GM23248 (cell line): ENCODE measurements at regions not wholly inside any gene's neighbourhood (a gene's known extent, or its start where the extent isn't known, plus 50 kb on each side); places are given as distances from the start of the nearest gene placed in this dataset.

ENCODE experiments used
- DNase-seq: peaks from one replicate; pipeline ENCODE4 v3.0.0-alpha.2; 2015
- H2AFZ ChIP-seq: fragments of 200-600 bp; sonication (generic); 2 replicates; pipeline ENCODE4 v1.6.1; 2016; ENCODE audit warnings: antibody characterized with exemption
- H3F3A ChIP-seq: fragments of 200-600 bp; sonication (generic); 2 replicates; pipeline ENCODE4 v1.6.1; 2016; ENCODE audit warnings: mild to moderate bottlenecking, antibody characterized with exemption, mixed run types; ENCODE audit not compliant: insufficient read depth
- H3K27ac ChIP-seq: fragments of 200-600 bp; sonication (generic); 2 replicates; pipeline ENCODE4 v1.5.1; 2016; ENCODE audit warnings: mild to moderate bottlenecking
- H3K27me3 ChIP-seq: fragments of 200-600 bp; sonication (generic); replicated peaks from 2 replicates; pipeline ENCODE4 v1.6.1; 2016; ENCODE audit warnings: mild to moderate bottlenecking; ENCODE audit not compliant: insufficient read depth
- H3K36me3 ChIP-seq: fragments of 200-600 bp; sonication (generic); 2 replicates; pipeline ENCODE4 v1.6.1; 2016; ENCODE audit warnings: low read depth, mild to moderate bottlenecking
- H3K4me1 ChIP-seq: fragments of 200-600 bp; sonication (generic); 2 replicates; pipeline ENCODE4 v1.6.1; 2016; ENCODE audit warnings: mild to moderate bottlenecking; ENCODE audit not compliant: insufficient read depth
- H3K4me2 ChIP-seq: fragments of 200-600 bp; sonication (generic); one replicate; pipeline ENCODE4 v1.6.1; 2016; ENCODE audit warnings: mild to moderate bottlenecking; ENCODE audit not compliant: unreplicated experiment
- H3K4me3 ChIP-seq: fragments of 200-600 bp; sonication (generic); 2 replicates; pipeline ENCODE4 v1.5.1; 2016; ENCODE audit warnings: mild to moderate bottlenecking
- H3K79me2 ChIP-seq: fragments of 200-600 bp; sonication (generic); 2 replicates; pipeline ENCODE4 v1.6.1; 2016; ENCODE audit warnings: mild to moderate bottlenecking; ENCODE audit not compliant: insufficient read depth
- H3K9ac ChIP-seq: fragments of 200-600 bp; sonication (generic); 2 replicates; pipeline ENCODE4 v1.6.1; 2016; ENCODE audit warnings: mild to moderate bottlenecking
- H3K9me2 ChIP-seq: fragments of 200-600 bp; sonication (generic); 2 replicates; pipeline ENCODE4 v1.6.1; 2016; ENCODE audit warnings: mixed run types, mild to moderate bottlenecking, moderate library complexity; ENCODE audit not compliant: insufficient read depth
- H3K9me3 ChIP-seq: fragments of 200-600 bp; sonication (generic); one replicate; pipeline ENCODE4 v1.6.1; 2017; ENCODE audit warnings: low read depth
- H4K20me1 ChIP-seq: fragments of 200-600 bp; sonication (generic); 2 replicates; pipeline ENCODE4 v1.6.0; 2016; ENCODE audit not compliant: insufficient read depth
- EZH2 ChIP-seq: fragments of 200-600 bp; sonication (generic); IDR thresholded peaks from 2 replicates; pipeline ENCODE4 v1.6.1; 2018; ENCODE audit warnings: antibody characterized with exemption, mild to moderate bottlenecking; ENCODE audit not compliant: insufficient read depth, poor library complexity, severe bottlenecking
- EZH2phosphoT487 ChIP-seq: fragments of 200-600 bp; sonication (generic); IDR thresholded peaks from 2 replicates; pipeline ENCODE4 v1.6.1; 2018; ENCODE audit warnings: antibody characterized with exemption, moderate library complexity, mild to moderate bottlenecking, low read depth; ENCODE audit not compliant: insufficient read depth
- WGBS, 2 experiments: methylation state at CpG; one replicate each; pipeline ENCODE4 v1.1.6; 2015 to 2017; ENCODE audit warnings: low lambda C conversion rate in 2 of 2, low coverage in 1 of 2; ENCODE audit errors: missing lambda C conversion rate in 2 of 2; 5-methylcytosine and 5-hydroxymethylcytosine counted together
- in situ Hi-C: fragments of 300-500 bp; cut with MboI; formaldehyde crosslinking; loops from 2 replicates; pipeline ENCODE4 v1.15.0; 2020

DNA sequence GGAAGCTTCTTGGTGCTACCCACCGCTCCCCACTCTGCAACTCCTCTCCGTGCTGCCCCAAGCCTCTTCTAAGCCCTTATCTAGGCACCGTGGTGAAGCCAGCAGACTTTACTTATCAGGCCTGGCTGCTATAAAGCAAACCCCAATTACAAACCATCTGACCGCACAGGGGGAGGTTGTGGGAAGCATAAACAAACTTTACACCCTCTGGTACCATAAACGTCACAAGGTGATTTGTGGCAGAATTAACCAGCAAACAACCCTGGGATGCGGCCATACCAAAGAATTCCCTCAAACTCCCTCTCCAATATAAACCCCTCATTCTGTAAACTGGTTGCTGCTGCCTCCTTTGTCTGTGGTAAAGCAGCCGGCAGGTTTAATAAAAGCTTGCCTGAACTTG, 55.2 kb downstream of the MAGEC2 start:
- Histone ChIP-seq H3K9ac (no peak overlapping the region), H3K9me3 (no peaks in the 10 kb centered on the region), H3K4me3 (no peak overlapping the region), H3K27me3 (no peaks in the 10 kb centered on the region), H3F3A (no peaks in the 10 kb centered on the region), H3K27ac (no peak overlapping the region), H2AFZ (no peak overlapping the region), H3K9me2 (no peaks in the 10 kb centered on the region), H4K20me1 (no peaks in the 10 kb centered on the region), H3K79me2 (no peaks in the 10 kb centered on the region), H3K4me2 (no peak overlapping the region), H3K4me1 (no peaks in the 10 kb centered on the region), H3K36me3 (no peaks in the 10 kb centered on the region)
- in situ Hi-C loops: no loop called here
- no peak for DNase-seq
- no peak for TF ChIP-seq EZH2
- TF ChIP-seq EZH2phosphoT487: no peak
- 3 to 6% methylated on average over 4 to 7 of the region's 7 CpGs for WGBS, 2 experiments

DNA sequence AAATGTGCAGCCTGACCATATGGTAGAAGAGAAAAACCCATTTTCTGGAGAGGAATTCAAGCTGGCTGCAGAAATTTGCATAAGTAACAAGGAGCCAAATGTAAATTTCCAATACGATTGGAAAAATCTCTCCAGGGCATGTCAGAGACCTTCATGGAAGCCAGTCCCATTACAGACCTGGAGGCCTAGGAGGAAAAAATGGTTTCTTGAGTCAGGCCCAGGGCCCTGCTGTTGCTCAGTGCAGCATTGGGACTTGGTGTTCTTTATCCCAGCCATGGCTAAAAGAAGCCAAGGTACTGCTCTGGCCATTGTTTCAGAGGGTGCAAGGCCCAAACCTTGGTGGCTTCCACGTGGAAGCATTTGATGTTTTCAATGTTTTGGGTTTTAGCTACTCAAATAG, 70.6 kb downstream of the MAGEC2 start:
- no peaks in the 10 kb centered on the region for H3K27me3 ChIP-seq
- H4K20me1 ChIP-seq: no peaks in the 10 kb centered on the region
- in situ Hi-C loops: no loop called here
- no peak overlapping the region for H3K9ac ChIP-seq
- H3K9me3 ChIP-seq: no peaks in the 10 kb centered on the region
- DNase-seq: no peak
- H3K36me3 ChIP-seq: no peaks in the 10 kb centered on the region
- WGBS, 2 experiments: 4 to 13% methylated on average over 2 of the region's 2 CpGs
- H3K4me1 ChIP-seq: no peaks in the 10 kb centered on the region
- TF ChIP-seq EZH2phosphoT487 (no peak), EZH2 (no peak)
- H3K4me2 ChIP-seq: no peak overlapping the region
- H3F3A ChIP-seq: no peaks in the 10 kb centered on the region
- no peak overlapping the region for H2AFZ ChIP-seq
- H3K27ac ChIP-seq: no peak overlapping the region
- no peaks in the 10 kb centered on the region for H3K9me2 ChIP-seq
- no peak overlapping the region for H3K4me3 ChIP-seq
- H3K79me2 ChIP-seq: no peaks in the 10 kb centered on the region

DNA sequence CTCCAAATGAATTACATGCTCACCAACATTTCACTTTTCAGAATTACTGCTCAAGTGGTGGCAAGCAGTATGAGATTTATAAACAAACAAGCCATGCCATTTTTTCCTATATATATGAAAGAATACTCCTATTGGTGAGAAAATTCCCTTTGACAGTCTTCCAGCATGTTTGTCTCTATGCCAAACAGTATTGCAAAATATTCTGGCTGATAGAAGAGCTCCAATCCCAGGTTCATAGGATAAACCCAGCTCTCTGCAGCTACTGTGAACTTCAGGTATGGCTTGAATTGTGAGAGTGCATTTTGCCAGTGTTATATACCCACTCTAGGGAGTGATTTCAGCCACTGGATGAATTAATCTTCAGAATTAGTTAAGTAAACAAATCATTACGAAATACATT, 108.8 kb downstream of the MAGEC2 start:
- TF ChIP-seq EZH2phosphoT487 (no peak), EZH2 (no peak)
- no peak overlapping the region for H3K4me2 ChIP-seq
- no peak overlapping the region for H3K27ac ChIP-seq
- no peak overlapping the region for H3K4me3 ChIP-seq
- H2AFZ ChIP-seq: no peak overlapping the region
- H3F3A ChIP-seq: no peaks in the 10 kb centered on the region
- no peak overlapping the region for H3K9ac ChIP-seq
- H3K36me3 ChIP-seq: no peaks in the 10 kb centered on the region
- 0% methylated on average over 1 of the region's 1 CpG for WGBS, 2 experiments
- in situ Hi-C loops: no loop called here
- H3K27me3 ChIP-seq: no peaks in the 10 kb centered on the region
- no peaks in the 10 kb centered on the region for H3K79me2 ChIP-seq
- no peaks in the 10 kb centered on the region for H3K4me1 ChIP-seq
- H4K20me1 ChIP-seq: no peaks in the 10 kb centered on the region
- DNase-seq: no peak
- H3K9me3 ChIP-seq: no peaks in the 10 kb centered on the region
- H3K9me2 ChIP-seq: no peaks in the 10 kb centered on the region

DNA sequence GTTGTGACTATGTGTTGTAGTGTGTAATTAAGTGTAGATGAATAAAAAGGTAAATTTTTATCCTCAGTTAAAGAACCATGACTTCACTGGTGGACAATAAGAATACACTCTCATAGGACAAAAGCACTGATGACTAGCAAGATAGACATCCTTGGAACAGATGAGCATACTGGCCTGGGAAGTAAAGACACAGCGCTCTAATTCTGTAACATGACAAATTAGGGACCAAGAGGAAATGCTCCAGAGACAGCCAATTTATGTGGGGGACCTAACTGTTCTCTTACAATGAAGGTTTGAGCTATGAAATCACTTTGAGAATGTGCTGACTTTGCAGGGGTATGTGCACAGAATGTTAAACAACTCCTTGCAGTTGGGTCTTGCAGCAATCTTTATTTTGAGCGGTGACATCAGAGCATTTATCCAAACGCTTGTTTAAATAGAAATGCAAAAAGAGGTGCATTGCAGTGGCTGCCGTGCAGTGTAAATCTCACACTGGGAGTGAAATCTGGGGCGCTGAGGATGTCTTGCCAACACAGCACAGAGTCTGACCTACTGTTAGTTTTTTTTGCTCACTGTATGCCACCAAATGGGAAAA, 109.3 kb downstream of the MAGEC2 start:
- Histone ChIP-seq H3K4me2 (no peak overlapping the region), H3K4me3 (no peak overlapping the region), H2AFZ (no peak overlapping the region), H3K4me1 (no peaks in the 10 kb centered on the region), H4K20me1 (no peaks in the 10 kb centered on the region), H3K36me3 (no peaks in the 10 kb centered on the region), H3K79me2 (no peaks in the 10 kb centered on the region), H3K9me2 (no peaks in the 10 kb centered on the region), H3K27me3 (no peaks in the 10 kb centered on the region), H3K9me3 (no peaks in the 10 kb centered on the region), H3K27ac (no peak overlapping the region), H3K9ac (no peak overlapping the region), H3F3A (no peaks in the 10 kb centered on the region)
- 2 to 4% methylated on average over 4 to 5 of the region's 5 CpGs for WGBS, 2 experiments
- in situ Hi-C loops: no loop called here
- DNase-seq: no peak
- no peak for TF ChIP-seq EZH2

DNA sequence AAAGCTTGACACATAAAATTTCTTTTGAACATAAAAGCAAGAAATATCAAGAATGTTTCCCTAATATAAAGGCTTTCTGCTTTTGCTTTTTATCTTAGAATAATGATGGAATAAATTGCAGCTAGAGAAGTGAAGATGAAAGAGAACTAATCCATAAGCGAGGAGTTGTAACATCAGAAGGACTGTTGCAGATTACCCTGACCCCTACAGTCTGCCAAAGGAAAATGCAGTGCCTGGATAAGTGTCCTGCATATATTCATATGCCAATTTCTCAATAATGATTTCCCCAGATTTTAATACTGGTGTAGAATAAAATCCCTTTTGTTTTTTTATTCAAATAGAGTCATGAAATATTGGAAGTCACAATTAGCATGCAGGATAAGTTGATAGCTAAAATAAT, 115.9 kb downstream of the MAGEC2 start:
- Histone ChIP-seq H3K27ac (no peak overlapping the region), H4K20me1 (no peaks in the 10 kb centered on the region), H3K9me2 (no peaks in the 10 kb centered on the region), H3K9ac (no peak overlapping the region), H3K4me2 (no peak overlapping the region), H3K27me3 (no peaks in the 10 kb centered on the region), H3K79me2 (no peaks in the 10 kb centered on the region), H3F3A (no peaks in the 10 kb centered on the region), H3K4me3 (no peak overlapping the region), H3K4me1 (no peaks in the 10 kb centered on the region), H2AFZ (no peak overlapping the region), H3K9me3 (no peaks in the 10 kb centered on the region), H3K36me3 (no peaks in the 10 kb centered on the region)
- WGBS, 2 experiments: 11 to 15% methylated on average over 1 of the region's 1 CpG
- DNase-seq: peak; percentile 3
- in situ Hi-C loops: no loop called here
- TF ChIP-seq EZH2 (no peak), EZH2phosphoT487 (no peak)
